HG03060 (cell line): ENCODE measurements at regions not wholly inside any gene's neighbourhood (a gene's known extent, or its start where the extent isn't known, plus 50 kb on each side); places are given as distances from the start of the nearest gene placed in this dataset.
A peak's percentile ranks its signal among the peaks of the same experiment; 100 is the strongest.
"Not testable (repeated sequence)": the region's sequence is repeated elsewhere in the genome, so short reads cannot be mapped to it uniquely, and the experiment has no call there.

Experiments
- ATAC-seq: cut with Tn5 transposase; IDR thresholded peaks from one replicate; pipeline ENCODE4 v1.9.1; 2021; ENCODE audit warnings: low read depth, moderate number of reproducible peaks; ENCODE audit not compliant: unreplicated experiment

DNA sequence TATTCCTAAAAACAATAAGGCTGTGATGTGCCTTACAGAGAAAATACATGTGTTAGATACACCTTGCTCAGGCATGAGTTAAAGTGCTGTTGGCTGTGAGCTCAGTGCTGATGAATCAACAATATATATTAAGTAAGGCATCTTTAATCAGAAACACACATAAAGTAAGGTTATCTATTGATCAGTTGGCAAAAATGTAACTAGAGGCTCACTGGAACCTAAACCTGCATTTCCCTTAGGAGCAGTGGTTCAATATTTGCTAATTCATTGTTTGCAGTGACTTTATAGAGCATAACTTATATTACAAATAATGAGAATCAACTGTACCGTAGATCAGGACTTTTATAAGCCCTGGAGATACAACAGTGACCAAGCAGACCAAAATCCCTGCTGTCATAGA lies 77.0 kb upstream of the CYP1B1 start:
- ATAC-seq = no peak

DNA sequence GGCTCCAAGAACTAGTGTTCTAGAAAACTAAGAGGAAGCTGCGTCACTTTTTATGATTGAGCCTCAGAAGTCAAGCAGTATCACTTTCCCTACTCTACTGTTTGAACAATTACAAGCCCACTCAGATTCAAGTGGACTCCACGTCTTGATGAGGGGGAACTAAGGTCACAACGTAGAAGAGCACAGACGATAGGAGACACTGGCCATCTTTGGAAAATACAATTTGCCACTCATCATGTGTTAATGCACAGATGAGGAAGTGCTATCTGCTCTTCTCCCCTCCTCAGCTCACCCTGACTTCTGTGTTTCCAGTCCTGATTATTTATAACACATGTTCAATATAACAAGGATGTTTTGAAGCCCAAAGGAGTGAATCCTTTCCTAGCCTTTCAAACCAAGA lies 76.1 kb upstream of the CYP1B1 start:
- no peak for ATAC-seq

DNA sequence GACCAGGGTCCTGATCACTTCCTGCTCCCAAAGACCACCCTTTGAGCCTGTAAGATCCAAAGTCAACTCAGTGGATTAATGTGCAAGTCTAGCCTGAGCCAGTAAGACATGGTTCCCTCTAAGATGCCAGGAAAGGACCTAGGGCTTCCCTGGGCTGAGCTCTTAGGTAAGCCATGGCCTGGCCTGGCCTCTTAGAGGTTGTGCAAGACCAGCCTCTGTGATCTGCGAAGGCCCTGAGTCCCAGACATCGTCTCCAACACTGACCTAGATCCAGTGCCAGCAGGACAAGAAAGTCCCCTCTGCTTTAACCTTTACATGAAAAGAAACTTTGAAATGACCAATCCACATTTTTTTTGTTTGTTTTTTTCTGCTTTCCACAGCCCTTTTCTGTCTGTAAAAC lies 73.6 kb upstream of the CYP1B1 start:
- no peak for ATAC-seq

DNA sequence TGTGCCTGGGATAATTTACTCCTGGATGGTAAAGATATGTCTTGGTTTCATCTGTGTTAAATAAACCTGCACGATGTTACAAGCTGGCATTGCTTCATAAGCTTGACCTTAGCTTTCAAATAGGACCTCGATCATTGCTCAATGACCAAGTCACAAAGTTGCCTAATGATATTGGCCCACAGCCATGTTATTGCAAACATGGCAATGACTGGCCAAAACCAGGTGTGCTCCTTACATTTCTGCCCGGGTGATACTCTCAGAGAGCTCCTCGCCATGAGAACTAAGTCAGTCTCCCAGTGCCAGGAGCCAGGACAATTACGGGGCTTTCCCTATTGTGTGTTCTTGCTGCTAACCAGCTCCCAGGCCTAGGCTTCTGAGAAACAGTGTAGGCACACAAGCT lies 72.5 kb upstream of the CYP1B1 start:
- ATAC-seq = no peak

DNA sequence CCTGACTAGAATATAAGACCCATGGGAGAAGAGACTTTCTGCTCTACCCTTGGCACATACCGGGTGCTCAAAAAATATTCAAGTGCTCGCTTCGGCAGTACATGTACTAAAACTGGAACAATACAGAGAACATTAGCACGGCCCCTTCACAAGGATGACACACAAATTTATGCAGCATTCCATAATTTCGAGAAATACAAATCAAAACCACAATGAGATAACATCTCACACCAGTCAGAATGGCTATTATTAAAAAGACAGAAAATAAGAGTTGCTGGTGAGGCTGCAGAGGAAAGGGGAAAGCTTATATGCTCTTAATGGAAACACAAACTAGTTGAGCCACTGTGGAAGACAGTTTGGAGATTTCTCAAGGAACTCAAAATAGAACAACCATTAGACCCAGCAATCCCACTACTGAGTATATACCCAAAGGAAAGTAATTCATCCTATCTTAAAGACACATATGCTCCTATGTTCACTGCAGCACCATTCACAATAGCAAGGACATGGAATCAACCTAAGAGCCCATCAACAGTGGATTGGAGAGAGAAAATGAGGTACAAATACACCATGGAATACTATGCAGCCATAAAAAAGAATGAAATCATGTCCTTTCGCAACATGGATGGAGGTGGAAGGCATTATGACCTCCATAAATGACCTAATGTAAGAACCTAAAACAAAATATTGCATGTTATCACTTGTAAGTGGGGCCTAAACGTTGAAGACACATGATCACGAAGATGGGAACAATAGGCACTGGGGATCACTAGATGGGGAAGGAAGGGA lies 71.6 kb upstream of the CYP1B1 start:
- no peak for ATAC-seq

DNA sequence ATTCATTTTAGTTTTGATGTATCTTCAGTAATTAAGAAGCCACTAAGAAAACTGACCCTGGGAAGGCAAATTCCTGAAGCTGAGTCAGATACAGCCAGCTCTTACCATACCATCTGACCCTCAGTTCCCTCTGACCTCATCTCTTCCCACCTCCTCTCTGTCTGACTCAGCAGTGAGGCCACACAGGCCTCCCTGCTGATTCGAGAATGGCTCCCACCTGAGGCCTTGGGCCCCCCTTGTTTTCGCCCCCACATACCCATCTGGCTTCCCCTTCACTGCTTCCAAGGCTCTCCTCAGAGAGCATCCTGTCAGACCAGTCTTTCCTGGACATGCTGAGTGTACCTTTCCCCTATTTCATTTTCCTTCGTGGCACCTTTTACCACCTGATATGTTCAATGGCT lies 71.0 kb upstream of the CYP1B1 start:
- ATAC-seq = peak; percentile 46

DNA sequence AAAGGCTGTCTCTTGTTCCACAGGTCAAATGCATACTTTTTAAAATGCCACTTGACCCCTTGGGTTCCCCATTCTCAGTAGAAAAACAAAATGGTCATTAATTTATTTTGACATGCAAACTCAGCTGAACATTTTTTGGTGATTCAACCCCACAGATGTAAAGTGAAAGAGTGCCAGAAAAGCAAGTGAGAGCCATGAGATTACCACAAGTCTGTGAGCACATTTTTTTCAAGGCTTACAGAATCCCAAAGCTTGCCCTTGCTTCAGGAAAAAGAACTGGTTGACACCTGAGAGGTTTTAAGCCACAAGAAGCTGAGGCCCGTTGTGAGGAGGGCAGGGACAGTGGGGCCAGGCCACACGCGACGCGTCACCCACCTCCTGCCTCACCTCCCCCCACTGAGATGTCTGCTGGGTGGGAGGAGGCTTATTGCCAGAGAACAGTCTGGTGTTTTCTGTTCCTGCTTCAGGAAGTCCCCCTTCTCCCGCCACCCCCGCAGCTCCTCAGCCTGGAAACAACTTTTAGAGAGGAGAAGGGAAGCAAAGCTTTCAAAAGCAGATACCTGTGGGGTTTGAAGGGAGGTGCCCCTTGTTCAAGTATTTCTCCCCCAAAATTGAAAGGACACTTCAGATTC lies 70.4 kb upstream of the CYP1B1 start:
- peak; percentile 28 for ATAC-seq

DNA sequence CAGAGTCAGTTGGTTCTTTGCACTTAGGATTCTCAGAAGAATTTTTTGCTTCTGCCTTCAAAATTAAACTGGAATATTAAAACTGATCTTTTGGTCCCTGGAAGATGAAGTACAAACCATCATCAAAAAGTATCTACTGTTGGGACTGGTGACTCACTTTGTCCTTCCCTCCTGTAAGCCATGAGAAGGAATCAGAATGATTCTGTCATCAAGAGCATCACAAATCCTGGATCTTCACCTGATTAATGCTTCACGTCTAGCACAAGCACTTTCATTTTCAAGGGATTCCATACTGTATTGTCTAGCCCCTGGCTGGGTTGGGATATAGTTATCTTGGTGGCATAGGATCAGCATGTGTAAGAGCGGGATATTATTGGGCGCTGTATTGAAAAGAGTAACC lies 69.3 kb upstream of the CYP1B1 start:
- no peak for ATAC-seq

DNA sequence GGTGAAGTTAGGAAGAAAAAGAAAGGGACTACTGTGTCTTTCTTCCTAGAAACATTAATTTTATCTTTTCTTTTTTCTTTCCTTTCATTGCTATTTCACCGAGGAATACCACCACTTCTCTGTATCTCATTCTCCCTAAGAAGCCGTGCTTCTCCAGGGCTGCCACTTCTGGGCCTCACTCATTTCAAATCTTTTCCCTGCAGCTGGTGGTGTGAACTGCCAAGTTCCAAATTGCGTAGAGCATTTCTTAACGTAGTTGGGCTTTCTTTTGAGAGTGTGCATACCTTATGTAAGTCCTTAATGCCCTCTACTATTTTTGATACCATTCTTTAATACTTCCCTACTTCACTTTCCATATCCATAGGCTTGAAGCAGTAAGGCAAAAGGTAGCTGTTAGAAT lies 66.7 kb upstream of the CYP1B1 start:
- no peak for ATAC-seq

DNA sequence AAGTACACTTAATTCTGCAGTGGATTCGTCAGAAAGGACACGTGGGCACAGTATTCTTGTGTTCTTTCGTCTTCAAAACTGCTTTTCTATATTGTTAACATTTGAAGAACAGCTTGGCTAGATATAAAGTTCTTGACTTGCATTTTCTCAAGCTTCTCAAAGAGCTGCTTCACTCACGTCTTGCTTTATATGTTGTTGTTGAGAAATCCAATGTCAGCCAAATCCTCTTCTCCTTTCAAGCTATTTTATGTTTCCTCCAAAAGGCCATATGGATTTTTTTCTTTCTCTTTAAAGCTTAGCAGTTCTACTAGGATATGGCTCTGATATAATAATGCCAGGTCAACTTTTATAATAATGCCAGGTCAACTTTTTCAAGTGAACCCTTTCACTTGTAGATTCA lies 65.5 kb upstream of the CYP1B1 start:
- ATAC-seq = no peak

DNA sequence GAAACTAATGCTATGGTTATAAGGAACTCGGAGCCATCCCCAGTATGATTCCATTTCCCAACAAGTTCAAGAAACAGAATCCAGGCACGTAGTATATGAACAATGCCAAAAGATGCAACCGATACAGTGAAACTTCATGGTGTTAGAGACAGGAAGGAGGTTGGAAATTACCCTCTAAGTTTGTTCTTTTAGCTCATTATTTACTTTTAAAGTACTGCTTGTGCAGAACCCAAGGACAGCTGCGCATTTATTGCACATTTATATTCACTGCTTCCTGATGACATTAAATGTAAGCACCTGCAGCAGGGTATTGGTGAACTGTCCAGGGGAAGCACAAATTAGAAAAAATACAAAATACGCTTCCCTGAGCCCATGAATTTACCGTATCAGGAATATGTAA lies 63.0 kb upstream of the CYP1B1 start:
- no peak for ATAC-seq

DNA sequence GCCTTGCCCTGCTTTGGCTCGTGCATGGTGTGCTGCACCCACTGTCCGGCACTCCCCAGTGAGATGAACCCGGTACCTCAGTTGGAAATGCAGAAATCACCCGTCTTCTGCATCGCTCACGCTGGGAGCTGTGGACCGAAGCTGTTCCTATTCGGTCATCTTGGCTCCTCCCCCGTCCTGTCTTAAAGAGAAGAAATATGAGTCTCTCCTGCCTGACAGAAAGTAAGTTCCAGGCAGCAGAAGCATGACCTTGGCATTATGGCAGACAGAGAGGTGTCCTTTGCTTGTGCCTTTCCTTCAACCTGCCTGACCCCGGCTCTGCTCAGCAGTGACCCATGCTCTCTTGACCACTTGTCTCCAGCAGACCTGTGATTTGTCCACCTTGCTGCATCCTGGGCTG lies 62.5 kb upstream of the CYP1B1 start:
- no peak for ATAC-seq

DNA sequence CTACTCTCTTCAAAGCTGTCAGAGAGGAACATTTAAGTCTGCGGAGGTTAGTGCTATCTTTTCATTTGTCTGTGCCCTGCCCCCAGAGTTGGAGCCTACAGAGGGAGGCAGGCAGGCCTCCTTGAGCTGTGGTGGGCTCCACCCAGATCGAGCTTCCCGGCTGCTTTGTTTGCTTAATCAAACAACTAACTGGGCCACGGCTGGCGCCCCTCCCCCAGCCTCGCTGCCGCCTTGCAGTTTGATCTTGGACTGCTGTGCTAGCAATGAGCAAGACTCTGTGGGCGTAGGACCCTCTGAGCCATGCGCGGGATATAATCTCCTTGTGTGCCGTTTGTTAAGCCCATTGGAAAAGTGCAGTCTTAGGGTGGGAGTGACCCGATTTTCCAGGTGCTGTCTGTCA lies 62.0 kb upstream of the CYP1B1 start:
- not testable (repeated sequence) for ATAC-seq

DNA sequence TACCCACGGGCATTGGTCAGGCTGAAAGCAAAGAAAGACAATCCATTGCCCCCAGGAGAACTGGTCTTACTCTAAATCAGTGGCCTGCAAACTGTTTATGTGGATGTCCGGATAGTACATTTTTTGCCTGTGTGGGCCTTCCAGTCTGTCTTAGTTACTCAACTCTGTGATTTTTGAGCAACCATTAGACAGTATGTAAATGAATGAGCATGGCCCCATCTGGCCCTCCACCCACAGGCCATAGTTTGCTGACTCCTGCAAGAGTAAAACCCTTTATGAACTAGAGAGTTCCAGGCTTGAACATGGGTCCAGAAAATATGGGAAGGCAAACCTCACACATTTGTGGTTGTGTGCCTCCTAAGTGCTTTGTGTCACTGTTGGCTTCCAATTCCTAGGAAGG lies 55.7 kb upstream of the CYP1B1 start:
- ATAC-seq = no peak

DNA sequence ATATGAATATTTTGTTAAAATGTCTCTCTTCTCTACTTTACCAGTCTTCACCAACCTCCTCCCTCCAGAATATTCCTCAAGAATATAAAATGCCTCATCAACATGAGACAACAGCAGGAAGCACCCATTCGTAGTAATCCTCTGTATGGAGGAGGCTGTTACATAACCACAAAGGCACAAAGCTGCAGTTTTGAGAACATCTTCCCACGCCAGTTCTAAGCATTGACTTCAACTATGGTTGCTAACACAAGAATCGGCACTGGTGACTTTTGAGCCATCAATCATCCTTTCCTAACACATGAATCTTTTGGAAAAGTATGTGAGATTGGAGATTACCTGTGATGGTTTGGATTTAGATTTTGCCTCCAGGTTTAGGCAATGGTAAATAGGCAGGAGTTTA lies 54.9 kb upstream of the CYP1B1 start:
- ATAC-seq = no peak

DNA sequence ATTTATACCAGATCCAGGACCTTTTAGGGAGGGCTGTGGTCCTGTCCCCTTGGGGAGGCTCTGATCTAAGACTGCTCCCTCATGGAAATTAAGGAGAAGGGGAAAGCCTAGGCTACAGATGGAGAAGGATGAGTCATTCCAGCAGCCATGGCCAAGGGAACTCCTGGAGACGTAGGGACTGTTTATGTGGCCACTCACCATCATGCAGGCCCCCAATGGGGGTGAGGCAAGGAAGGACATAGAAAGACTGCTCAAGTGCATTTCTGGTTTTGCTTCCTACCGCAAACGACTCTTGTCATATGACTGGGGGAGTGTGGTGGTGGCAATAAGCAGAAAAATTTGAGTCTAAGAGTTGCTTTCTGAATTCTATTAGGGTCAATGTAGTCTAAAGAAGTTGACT lies 54.0 kb upstream of the CYP1B1 start:
- no peak for ATAC-seq

DNA sequence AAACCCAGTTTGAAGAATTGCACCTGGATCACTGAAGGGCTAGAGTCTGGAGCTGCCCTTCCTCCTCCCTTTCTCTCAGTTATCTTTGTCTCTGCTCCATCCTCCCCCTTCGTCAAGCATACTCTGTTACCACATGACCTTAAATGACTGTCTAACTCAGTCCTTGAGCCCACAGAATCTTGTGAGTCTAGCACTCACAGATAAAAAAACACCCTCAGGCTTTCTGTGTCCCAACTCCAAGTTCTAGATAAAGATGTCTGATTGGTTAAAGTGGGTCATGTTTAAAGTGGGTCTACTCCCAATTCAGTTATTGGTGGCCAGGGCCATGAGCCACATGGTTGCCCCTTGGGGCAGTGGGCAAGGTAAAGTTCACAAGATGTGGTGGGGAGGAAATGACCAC lies 53.5 kb upstream of the CYP1B1 start:
- no peak for ATAC-seq

DNA sequence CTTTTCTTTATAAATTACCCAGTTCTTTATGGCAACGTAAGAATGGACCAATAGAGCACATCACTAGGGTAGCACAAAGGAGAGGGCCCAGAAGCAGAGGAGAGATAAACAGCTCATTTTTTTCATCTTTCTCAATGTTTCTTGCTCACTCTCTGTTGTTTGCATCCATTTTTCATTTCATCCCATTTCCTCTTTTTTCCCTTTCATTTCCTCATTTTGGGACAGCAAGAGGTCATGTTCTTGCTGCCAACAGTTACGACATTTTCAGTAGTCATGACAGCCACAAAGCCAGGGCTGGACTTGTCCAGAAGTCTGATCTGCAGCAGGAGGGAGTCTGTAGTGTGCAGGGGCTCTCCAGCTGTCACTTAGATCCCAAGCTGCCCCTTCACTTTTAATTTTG lies 52.7 kb upstream of the CYP1B1 start:
- ATAC-seq = no peak

DNA sequence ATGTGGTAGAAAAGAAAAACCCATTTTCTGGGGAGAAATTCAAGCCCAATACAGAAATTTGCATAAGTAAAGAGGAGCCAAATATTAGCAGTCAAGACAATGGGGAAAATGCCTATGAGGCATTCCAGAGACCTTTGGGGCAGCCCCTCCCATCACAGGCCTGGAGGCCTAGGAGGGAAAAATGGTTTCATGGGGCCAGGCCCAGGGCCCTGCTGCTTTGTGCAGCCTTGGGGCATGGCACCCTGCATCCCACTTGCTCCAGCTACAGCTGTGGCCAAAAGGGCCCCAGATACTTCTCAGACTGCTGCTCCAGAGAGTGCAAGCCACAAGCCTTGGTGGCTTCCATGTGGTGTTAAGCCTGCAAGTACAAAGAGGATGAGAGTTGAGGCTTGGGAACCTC lies 51.3 kb upstream of the CYP1B1 start:
- ATAC-seq = no peak

DNA sequence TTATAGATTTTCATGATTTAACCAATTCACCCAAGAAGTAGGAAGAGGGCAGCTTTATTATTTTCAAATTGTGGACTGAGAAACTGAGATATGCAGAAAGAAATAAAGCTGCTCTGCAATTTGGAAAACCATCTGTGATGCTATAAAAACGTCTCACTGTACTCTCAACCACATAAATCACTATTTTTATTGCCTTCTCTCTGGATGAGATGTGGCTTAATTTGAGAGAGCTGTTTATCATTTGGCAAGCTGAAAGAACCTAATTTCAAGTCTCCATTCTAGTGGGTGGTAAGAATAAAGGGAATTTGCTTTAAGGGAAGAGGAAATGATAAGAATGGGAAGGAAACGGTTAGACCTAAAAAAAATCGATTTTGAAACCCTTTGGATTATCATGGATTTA lies 49.9 kb upstream of the CYP1B1 start:
- no peak for ATAC-seq
